ENCODE measurements at regions not wholly inside any gene's neighbourhood (a gene's known extent, or its start where the extent isn't known, plus 50 kb on each side); places are given as distances from the start of the nearest gene placed in this dataset.

DNA sequence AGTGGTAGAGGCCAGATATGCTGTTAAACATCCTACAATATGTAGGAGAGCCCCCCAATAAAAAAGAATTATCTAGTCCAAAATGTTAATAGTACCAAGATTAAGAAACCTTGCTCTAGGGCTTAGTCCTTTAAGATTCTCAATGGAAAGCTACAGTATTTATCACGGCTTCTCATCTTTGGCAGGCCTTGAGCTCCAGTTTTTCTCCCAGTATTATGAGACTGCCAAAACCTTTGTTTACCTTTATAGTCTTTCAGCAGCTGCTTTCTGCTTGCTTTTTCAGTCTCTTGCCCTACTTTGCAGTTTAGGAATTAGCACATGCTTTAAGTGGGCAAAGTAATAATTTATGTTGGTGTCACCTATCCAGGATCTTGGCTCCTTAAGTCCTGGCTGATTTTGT lies 59.7 kb downstream of the NHLRC1 start:
- H3K23me2 ChIP-seq (ENCODE audit: insufficient read length, low read depth, low read length, poor library complexity, severe bottlenecking), result no peaks in the 10 kb centered on the region
- no peak overlapping the region for H3K9ac ChIP-seq (ENCODE audit: extremely low read depth, insufficient read length, low read length)
- Mint-ChIP-seq H3K4me3 (no peak overlapping the region), H3K9me3 (peaks cover 12 to 14% of the 10 kb centered on the region in 2 experiments), H3K27ac (no peak overlapping the region), H3K27me3 (ENCODE audit: low read depth) (no peaks in the 10 kb centered on the region), H3K4me1 (peaks cover 6 to 11% of the 10 kb centered on the region in 2 experiments), H3K36me3 (ENCODE audit: insufficient read depth in 1 of 3, low read depth in 3 of 3) (peaks cover 2 to 15% (median 3%) of the 10 kb centered on the region in 3 experiments; a peak in 4 of 7 replicates)
- DNase-seq, result no peak
- H2BK12ac ChIP-seq (ENCODE audit: insufficient read length, low read depth, low read length), result no peak overlapping the region
- H3K14ac ChIP-seq (ENCODE audit: insufficient read depth, low read length), result no peak overlapping the region
- no peak overlapping the region for H2AFZ ChIP-seq (ENCODE audit: low read length)
- no peak overlapping the region for H3K23ac ChIP-seq (ENCODE audit: insufficient read length, low read depth, low read length)
- H3K79me1 ChIP-seq (ENCODE audit: insufficient read depth, low read depth, low read length, poor library complexity, severe bottlenecking), result no peaks in the 10 kb centered on the region
- no peak overlapping the region for H3K4me2 ChIP-seq (ENCODE audit: insufficient read depth, insufficient read length, low read length)
- H3K27ac ChIP-seq (ENCODE audit: insufficient read length, low read depth, low read length), result no peak overlapping the region
- no peak overlapping the region for H4K8ac ChIP-seq (replicated peaks; ENCODE audit: insufficient read length, low read depth, low read length)
- H4K20me1 ChIP-seq (ENCODE audit: control insufficient read depth, insufficient read depth, insufficient read length), result no peaks in the 10 kb centered on the region
- no peaks in the 10 kb centered on the region for H3K79me2 ChIP-seq (ENCODE audit: insufficient read depth, low read length)
- no peak overlapping the region for H3K18ac ChIP-seq (ENCODE audit: insufficient read length, low read depth, low read length)
- no peak overlapping the region for H3T11ph ChIP-seq (ENCODE audit: low read length)
- no peak overlapping the region for H4K5ac ChIP-seq (ENCODE audit: insufficient read length, low read depth, low read length)
- H4K91ac ChIP-seq (ENCODE audit: insufficient read length, low read depth, low read length), result no peak overlapping the region
- TF ChIP-seq, protein P1, sequence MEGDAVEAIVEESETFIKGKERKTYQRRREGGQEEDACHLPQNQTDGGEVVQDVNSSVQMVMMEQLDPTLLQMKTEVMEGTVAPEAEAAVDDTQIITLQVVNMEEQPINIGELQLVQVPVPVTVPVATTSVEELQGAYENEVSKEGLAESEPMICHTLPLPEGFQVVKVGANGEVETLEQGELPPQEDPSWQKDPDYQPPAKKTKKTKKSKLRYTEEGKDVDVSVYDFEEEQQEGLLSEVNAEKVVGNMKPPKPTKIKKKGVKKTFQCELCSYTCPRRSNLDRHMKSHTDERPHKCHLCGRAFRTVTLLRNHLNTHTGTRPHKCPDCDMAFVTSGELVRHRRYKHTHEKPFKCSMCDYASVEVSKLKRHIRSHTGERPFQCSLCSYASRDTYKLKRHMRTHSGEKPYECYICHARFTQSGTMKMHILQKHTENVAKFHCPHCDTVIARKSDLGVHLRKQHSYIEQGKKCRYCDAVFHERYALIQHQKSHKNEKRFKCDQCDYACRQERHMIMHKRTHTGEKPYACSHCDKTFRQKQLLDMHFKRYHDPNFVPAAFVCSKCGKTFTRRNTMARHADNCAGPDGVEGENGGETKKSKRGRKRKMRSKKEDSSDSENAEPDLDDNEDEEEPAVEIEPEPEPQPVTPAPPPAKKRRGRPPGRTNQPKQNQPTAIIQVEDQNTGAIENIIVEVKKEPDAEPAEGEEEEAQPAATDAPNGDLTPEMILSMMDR (conservative IDR thresholded peaks at IDR 0.05), result no peak
- H3K27me3 ChIP-seq (ENCODE audit: insufficient read depth, low read length), result no peaks in the 10 kb centered on the region
- H2BK5ac ChIP-seq (ENCODE audit: insufficient read length, low read length), result no peak overlapping the region
- no peak overlapping the region for H2BK15ac ChIP-seq (ENCODE audit: low read depth, low read length)
- no peak overlapping the region for H2BK120ac ChIP-seq (ENCODE audit: low read depth, low read length, poor library complexity, severe bottlenecking)
- WGBS (ENCODE audit: extremely low coverage, insufficient read length, low lambda C conversion rate), result no CpG with 5 or more reads among the region's 1 CpG
- H3K4ac ChIP-seq (ENCODE audit: low read depth, low read length), result no peak overlapping the region
- H3K9me3 ChIP-seq (ENCODE audit: control insufficient read depth, low read depth, low read length), result no peaks in the 10 kb centered on the region
- H3K56ac ChIP-seq (ENCODE audit: insufficient read length, low read depth, low read length), result no peak overlapping the region
- H2AK5ac ChIP-seq (ENCODE audit: insufficient read length, low read length), result no peak overlapping the region
- H2BK20ac ChIP-seq (ENCODE audit: low read depth, low read length, poor library complexity, severe bottlenecking), result no peak overlapping the region
- no peaks in the 10 kb centered on the region; the same call in 1 of the 2 replicates for H3K4me1 ChIP-seq (ENCODE audit: insufficient read depth, low read length)
